ENCODE measurements at regions not wholly inside any gene's neighbourhood (a gene's known extent, or its start where the extent isn't known, plus 50 kb on each side); places are given as distances from the start of the nearest gene placed in this dataset.

GRCh38 chr14:25800841-25801240 lies 750.9 kb upstream of the STXBP6 start:
- no peak overlapping the region for H3K4me3 ChIP-seq (ENCODE audit: low read length)
- H2BK5ac ChIP-seq (ENCODE audit: low read length): no peak overlapping the region
- H3K18ac ChIP-seq (ENCODE audit: low read length): no peak overlapping the region
- H3K36me3 ChIP-seq (ENCODE audit: control insufficient read depth, insufficient read depth, low read length): no peaks in the 10 kb centered on the region
- no peak overlapping the region for H3K4ac ChIP-seq (ENCODE audit: low read depth, low read length)
- H2BK120ac ChIP-seq (ENCODE audit: low read depth, low read length): no peak overlapping the region
- H3K56ac ChIP-seq (ENCODE audit: low read length): no peak overlapping the region
- no peaks in the 10 kb centered on the region for H3K79me2 ChIP-seq (ENCODE audit: control insufficient read depth, insufficient read depth, low read length)
- no peaks in the 10 kb centered on the region for H3K27me3 ChIP-seq (ENCODE audit: insufficient read depth, low read length, poor library complexity)
- no peak overlapping the region for H3K9ac ChIP-seq (ENCODE audit: low read length)
- no CpG with 5 or more reads among the region's 3 CpGs for WGBS (ENCODE audit: extremely low coverage, insufficient coverage, low lambda C conversion rate)
- no peak overlapping the region for H3K4me2 ChIP-seq (ENCODE audit: low read length)
- no peak overlapping the region for H3K27ac ChIP-seq (ENCODE audit: low read depth, low read length)
- H3K23ac ChIP-seq (ENCODE audit: low read length): no peak overlapping the region
- no peak for DNase-seq
- H4K8ac ChIP-seq (ENCODE audit: low read depth, low read length): no peak overlapping the region
- no peak overlapping the region for H2BK15ac ChIP-seq (replicated peaks; ENCODE audit: low read depth)
- H4K5ac ChIP-seq (ENCODE audit: low read length): no peak overlapping the region
- H2AK5ac ChIP-seq (ENCODE audit: low read length): no peak overlapping the region
- no peaks in the 10 kb centered on the region for H3K79me1 ChIP-seq (ENCODE audit: low read length)
- no peaks in the 10 kb centered on the region for H3K4me1 ChIP-seq (ENCODE audit: control insufficient read depth, low read depth, low read length)

- WGBS (ENCODE audit: extremely low coverage, insufficient coverage, low lambda C conversion rate): no CpG with 5 or more reads among the region's 1 CpG
These were observed 738.3 kb upstream of the STXBP6 start for GRCh38 chr14:25788252-25788651.

GRCh38 chr14:25765909-25766308 lies 716.0 kb upstream of the STXBP6 start:
- Histone ChIP-seq H2BK120ac (ENCODE audit: low read depth, low read length) (no peak overlapping the region), H3K18ac (ENCODE audit: low read length) (no peak overlapping the region), H3K4me1 (ENCODE audit: control insufficient read depth, low read depth, low read length) (no peaks in the 10 kb centered on the region), H3K36me3 (ENCODE audit: control insufficient read depth, insufficient read depth, low read length) (no peaks in the 10 kb centered on the region), H3K56ac (ENCODE audit: low read length) (no peak overlapping the region), H2AK5ac (ENCODE audit: low read length) (no peak overlapping the region), H4K5ac (ENCODE audit: low read length) (no peak overlapping the region), H4K8ac (ENCODE audit: low read depth, low read length) (no peak overlapping the region), H2BK15ac (replicated peaks; ENCODE audit: low read depth) (no peak overlapping the region), H3K4me2 (ENCODE audit: low read length) (no peak overlapping the region), H3K79me1 (ENCODE audit: low read length) (no peaks in the 10 kb centered on the region), H3K23ac (ENCODE audit: low read length) (no peak overlapping the region), H3K4ac (ENCODE audit: low read depth, low read length) (no peak overlapping the region), H3K79me2 (ENCODE audit: control insufficient read depth, insufficient read depth, low read length) (no peaks in the 10 kb centered on the region), H3K27ac (ENCODE audit: low read depth, low read length) (no peak overlapping the region), H3K4me3 (ENCODE audit: low read length) (no peak overlapping the region), H3K27me3 (ENCODE audit: insufficient read depth, low read length, poor library complexity) (no peaks in the 10 kb centered on the region), H3K9ac (ENCODE audit: low read length) (no peak overlapping the region), H2BK5ac (ENCODE audit: low read length) (no peak overlapping the region)
- DNase-seq: no peak
- no CpG with 5 or more reads among the region's 3 CpGs for WGBS (ENCODE audit: extremely low coverage, insufficient coverage, low lambda C conversion rate)

More at GRCh38 chr14:25788252-25788651, 738.3 kb upstream of the STXBP6 start:
- H3K36me3 ChIP-seq (ENCODE audit: control insufficient read depth, insufficient read depth, low read length): no peaks in the 10 kb centered on the region
- H3K23ac ChIP-seq (ENCODE audit: low read length): no peak overlapping the region
- H4K8ac ChIP-seq (ENCODE audit: low read depth, low read length): no peak overlapping the region
- no peak overlapping the region for H3K9ac ChIP-seq (ENCODE audit: low read length)
- no peaks in the 10 kb centered on the region for H3K27me3 ChIP-seq (ENCODE audit: insufficient read depth, low read length, poor library complexity)
- H2BK15ac ChIP-seq (replicated peaks; ENCODE audit: low read depth): no peak overlapping the region
- no peak overlapping the region for H2AK5ac ChIP-seq (ENCODE audit: low read length)
- no peak overlapping the region for H3K18ac ChIP-seq (ENCODE audit: low read length)
- no peak overlapping the region for H3K4me3 ChIP-seq (ENCODE audit: low read length)
- no peak overlapping the region for H3K56ac ChIP-seq (ENCODE audit: low read length)
- H3K4me1 ChIP-seq (ENCODE audit: control insufficient read depth, low read depth, low read length): no peaks in the 10 kb centered on the region
- no peak for DNase-seq
- H4K5ac ChIP-seq (ENCODE audit: low read length): no peak overlapping the region
- H3K4ac ChIP-seq (ENCODE audit: low read depth, low read length): no peak overlapping the region
- H3K79me1 ChIP-seq (ENCODE audit: low read length): no peaks in the 10 kb centered on the region
- H3K27ac ChIP-seq (ENCODE audit: low read depth, low read length): no peak overlapping the region
- no peak overlapping the region for H2BK120ac ChIP-seq (ENCODE audit: low read depth, low read length)
- no peak overlapping the region for H2BK5ac ChIP-seq (ENCODE audit: low read length)
- no peak overlapping the region for H3K4me2 ChIP-seq (ENCODE audit: low read length)
- H3K79me2 ChIP-seq (ENCODE audit: control insufficient read depth, insufficient read depth, low read length): no peaks in the 10 kb centered on the region

GRCh38 chr14:25759920-25760655 lies 710.1 kb upstream of the STXBP6 start:
- no peaks in the 10 kb centered on the region for H3K36me3 ChIP-seq (ENCODE audit: control insufficient read depth, insufficient read depth, low read length)
- H3K4ac ChIP-seq (ENCODE audit: low read depth, low read length): no peak overlapping the region
- DNase-seq: no peak
- no peaks in the 10 kb centered on the region for H3K79me1 ChIP-seq (ENCODE audit: low read length)
- H3K18ac ChIP-seq (ENCODE audit: low read length): no peak overlapping the region
- H2BK15ac ChIP-seq (replicated peaks; ENCODE audit: low read depth): no peak overlapping the region
- peaks cover 2% of the 10 kb centered on the region for H3K4me1 ChIP-seq (ENCODE audit: control insufficient read depth, low read depth, low read length)
- no peak overlapping the region for H3K4me2 ChIP-seq (ENCODE audit: low read length)
- H2AK5ac ChIP-seq (ENCODE audit: low read length): no peak overlapping the region
- H4K8ac ChIP-seq (ENCODE audit: low read depth, low read length): no peak overlapping the region
- H2BK5ac ChIP-seq (ENCODE audit: low read length): no peak overlapping the region
- no peak overlapping the region for H4K5ac ChIP-seq (ENCODE audit: low read length)
- H3K56ac ChIP-seq (ENCODE audit: low read length): no peak overlapping the region
- no peak overlapping the region for H2BK120ac ChIP-seq (ENCODE audit: low read depth, low read length)
- no peak overlapping the region for H3K4me3 ChIP-seq (ENCODE audit: low read length)
- H3K9ac ChIP-seq (ENCODE audit: low read length): no peak overlapping the region
- no peaks in the 10 kb centered on the region for H3K79me2 ChIP-seq (ENCODE audit: control insufficient read depth, insufficient read depth, low read length)
- no peak overlapping the region for H3K23ac ChIP-seq (ENCODE audit: low read length)
- WGBS (ENCODE audit: extremely low coverage, insufficient coverage, low lambda C conversion rate): no CpG with 5 or more reads among the region's 9 CpGs
- H3K27ac ChIP-seq (ENCODE audit: low read depth, low read length): no peak overlapping the region
- H3K27me3 ChIP-seq (ENCODE audit: insufficient read depth, low read length, poor library complexity): no peaks in the 10 kb centered on the region

GRCh38 chr14:25759256-25759655 lies 709.3 kb upstream of the STXBP6 start:
- WGBS (ENCODE audit: extremely low coverage, insufficient coverage, low lambda C conversion rate): no CpG with 5 or more reads among the region's 2 CpGs
- H3K36me3 ChIP-seq (ENCODE audit: control insufficient read depth, insufficient read depth, low read length): no peaks in the 10 kb centered on the region
- H3K4me1 ChIP-seq (ENCODE audit: control insufficient read depth, low read depth, low read length): peaks cover 2% of the 10 kb centered on the region
- no peak for DNase-seq
- H3K9ac ChIP-seq (ENCODE audit: low read length): no peak overlapping the region
- H2BK15ac ChIP-seq (replicated peaks; ENCODE audit: low read depth): no peak overlapping the region
- no peak overlapping the region for H2BK5ac ChIP-seq (ENCODE audit: low read length)
- no peak overlapping the region for H3K27ac ChIP-seq (ENCODE audit: low read depth, low read length)
- no peak overlapping the region for H3K18ac ChIP-seq (ENCODE audit: low read length)
- no peak overlapping the region for H4K8ac ChIP-seq (ENCODE audit: low read depth, low read length)
- H2AK5ac ChIP-seq (ENCODE audit: low read length): no peak overlapping the region
- no peak overlapping the region for H3K56ac ChIP-seq (ENCODE audit: low read length)
- no peaks in the 10 kb centered on the region for H3K79me2 ChIP-seq (ENCODE audit: control insufficient read depth, insufficient read depth, low read length)
- H3K4ac ChIP-seq (ENCODE audit: low read depth, low read length): no peak overlapping the region
- H3K27me3 ChIP-seq (ENCODE audit: insufficient read depth, low read length, poor library complexity): no peaks in the 10 kb centered on the region
- no peak overlapping the region for H3K4me2 ChIP-seq (ENCODE audit: low read length)
- H3K23ac ChIP-seq (ENCODE audit: low read length): no peak overlapping the region
- H3K4me3 ChIP-seq (ENCODE audit: low read length): no peak overlapping the region
- H4K5ac ChIP-seq (ENCODE audit: low read length): no peak overlapping the region
- no peaks in the 10 kb centered on the region for H3K79me1 ChIP-seq (ENCODE audit: low read length)
- no peak overlapping the region for H2BK120ac ChIP-seq (ENCODE audit: low read depth, low read length)

- no peaks in the 10 kb centered on the region for H3K27me3 ChIP-seq (ENCODE audit: insufficient read depth, low read length, poor library complexity)
- H3K18ac ChIP-seq (ENCODE audit: low read length): no peak overlapping the region
- no CpG with 5 or more reads among the region's 3 CpGs for WGBS (ENCODE audit: extremely low coverage, insufficient coverage, low lambda C conversion rate)
- H2BK15ac ChIP-seq (replicated peaks; ENCODE audit: low read depth): no peak overlapping the region
- H3K27ac ChIP-seq (ENCODE audit: low read depth, low read length): no peak overlapping the region
- H4K5ac ChIP-seq (ENCODE audit: low read length): no peak overlapping the region
- no peak overlapping the region for H3K4ac ChIP-seq (ENCODE audit: low read depth, low read length)
- no peak overlapping the region for H2BK5ac ChIP-seq (ENCODE audit: low read length)
- no peak overlapping the region for H3K56ac ChIP-seq (ENCODE audit: low read length)
- no peak overlapping the region for H3K4me2 ChIP-seq (ENCODE audit: low read length)
- DNase-seq: no peak
- H2AK5ac ChIP-seq (ENCODE audit: low read length): no peak overlapping the region
- H2BK120ac ChIP-seq (ENCODE audit: low read depth, low read length): no peak overlapping the region
- no peak overlapping the region for H3K4me3 ChIP-seq (ENCODE audit: low read length)
- H4K8ac ChIP-seq (ENCODE audit: low read depth, low read length): no peak overlapping the region
- peaks cover 2% of the 10 kb centered on the region for H3K4me1 ChIP-seq (ENCODE audit: control insufficient read depth, low read depth, low read length)
- H3K9ac ChIP-seq (ENCODE audit: low read length): no peak overlapping the region
- H3K79me2 ChIP-seq (ENCODE audit: control insufficient read depth, insufficient read depth, low read length): no peaks in the 10 kb centered on the region
- no peak overlapping the region for H3K23ac ChIP-seq (ENCODE audit: low read length)
- H3K79me1 ChIP-seq (ENCODE audit: low read length): no peaks in the 10 kb centered on the region
- no peaks in the 10 kb centered on the region for H3K36me3 ChIP-seq (ENCODE audit: control insufficient read depth, insufficient read depth, low read length)
These were observed 707.4 kb upstream of the STXBP6 start for GRCh38 chr14:25757364-25757763.

Data from mesendoderm (in vitro differentiated cells).